HG02840 (cell line): ENCODE measurements at regions not wholly inside any gene's neighbourhood (a gene's known extent, or its start where the extent isn't known, plus 50 kb on each side); places are given as distances from the start of the nearest gene placed in this dataset.

Experiments used
- ATAC-seq: cut with Tn5 transposase; IDR thresholded peaks from one replicate; pipeline ENCODE4 v1.9.1; 2021; ENCODE audit warnings: mild to moderate bottlenecking, moderate library complexity, moderate number of reproducible peaks; ENCODE audit not compliant: unreplicated experiment, low FRiP score

GRCh38 chr6:2388554-2389324 is 143.3 kb upstream of the GMDS start:
- no peak for ATAC-seq

GRCh38 chr6:2387445-2387844 is 142.0 kb upstream of the GMDS start:
- no peak for ATAC-seq

GRCh38 chr6:2385471-2385983 is 140.1 kb upstream of the GMDS start:
- ATAC-seq = no peak

GRCh38 chr6:2384528-2384927 is 139.1 kb upstream of the GMDS start:
- no peak for ATAC-seq

GRCh38 chr6:2381872-2382661 is 136.7 kb upstream of the GMDS start:
- ATAC-seq = no peak

GRCh38 chr6:2378891-2379652 is 133.7 kb upstream of the GMDS start:
- ATAC-seq = no peak

GRCh38 chr6:2378046-2378657 is 132.7 kb upstream of the GMDS start:
- no peak for ATAC-seq

GRCh38 chr6:2376429-2377355 is 131.3 kb upstream of the GMDS start:
- no peak for ATAC-seq

GRCh38 chr6:2375443-2375842 is 130.0 kb upstream of the GMDS start:
- ATAC-seq = no peak

GRCh38 chr6:2369606-2370005 is 124.2 kb upstream of the GMDS start:
- no peak for ATAC-seq

GRCh38 chr6:2363211-2363610 is 117.8 kb upstream of the GMDS start:
- ATAC-seq = no peak

GRCh38 chr6:2361195-2361594 is 115.8 kb upstream of the GMDS start:
- no peak for ATAC-seq

- no peak for ATAC-seq
Observed at GRCh38 chr6:2360716-2361115, 115.3 kb upstream of the GMDS start.

GRCh38 chr6:2360126-2360525 is 114.7 kb upstream of the GMDS start:
- ATAC-seq = no peak

GRCh38 chr6:2355150-2355549 is 109.7 kb upstream of the GMDS start:
- no peak for ATAC-seq

- no peak for ATAC-seq
Observed at GRCh38 chr6:2354138-2354491, 108.7 kb upstream of the GMDS start.

GRCh38 chr6:2353412-2354137 is 108.2 kb upstream of the GMDS start:
- no peak for ATAC-seq

- ATAC-seq = no peak
Observed at GRCh38 chr6:2351807-2352431, 106.5 kb upstream of the GMDS start.
